PC-9 (cell line): ENCODE measurements at regions not wholly inside any gene's neighbourhood (a gene's known extent, or its start where the extent isn't known, plus 50 kb on each side); places are given as distances from the start of the nearest gene placed in this dataset.

Source experiments
- CTCF ChIP-seq: fragments of 200-600 bp; sonication (generic); conservative IDR thresholded peaks from 2 replicates; pipeline ENCODE4 v1.6.1; 2017; ENCODE audit warnings: mixed run types, antibody characterized with exemption, mild to moderate bottlenecking, moderate library complexity
- EZH2 ChIP-seq: fragments of 200-600 bp; sonication (generic); IDR thresholded peaks from 2 replicates; pipeline ENCODE4 v1.8.0; 2017; ENCODE audit warnings: antibody characterized with exemption, low read depth

- TF ChIP-seq CTCF, result no peak
- TF ChIP-seq EZH2, result no peak
Measured at GRCh38 chr22:35008213-35008612, 57.7 kb upstream of the ISX start.
